ENCODE measurements at regions not wholly inside any gene's neighbourhood (a gene's known extent, or its start where the extent isn't known, plus 50 kb on each side); places are given as distances from the start of the nearest gene placed in this dataset.
"Not testable (repeated sequence)": the region's sequence is repeated elsewhere in the genome, so short reads cannot be mapped to it uniquely, and the experiment has no call there.

- Histone ChIP-seq H3K4me3 (ENCODE audit: insufficient read depth, low read depth, low read length) (no peak overlapping the region), H3K27me3 (ENCODE audit: control insufficient read depth, insufficient read depth, low read length) (no peaks in the 10 kb centered on the region), H3K36me3 (replicated peaks; ENCODE audit: control insufficient read depth, insufficient read depth, low read length) (no peaks in the 10 kb centered on the region)
- DNase-seq, result no peak
Measured at GRCh38 chr18:22284581-22285360, 115.4 kb downstream of the GATA6 start.

DNA sequence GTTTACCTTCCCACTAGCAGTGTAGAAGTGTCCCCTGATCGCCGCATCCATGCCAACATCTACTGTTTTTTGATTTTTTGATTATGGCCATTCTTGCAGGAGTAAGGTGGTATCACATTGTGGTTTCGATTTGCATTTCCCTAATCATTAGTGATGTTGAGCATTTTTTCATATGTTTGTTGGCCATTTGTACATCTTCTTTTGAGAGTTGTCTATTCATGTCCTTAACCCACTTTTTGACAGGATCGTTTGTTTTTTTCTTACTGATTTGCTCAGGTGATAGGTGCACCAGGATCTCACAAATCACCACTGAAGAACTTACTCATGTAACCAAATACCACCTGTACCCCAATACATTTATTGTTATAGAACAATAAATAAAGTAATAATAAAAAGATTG lies 114.5 kb downstream of the GATA6 start:
- not testable (repeated sequence) for H3K27me3 ChIP-seq (ENCODE audit: control insufficient read depth, insufficient read depth, low read length); DNase-seq; H3K4me3 ChIP-seq (ENCODE audit: insufficient read depth, low read depth, low read length); H3K36me3 ChIP-seq (replicated peaks; ENCODE audit: control insufficient read depth, insufficient read depth, low read length)

GRCh38 chr18:22283397-22283796 lies 114.0 kb downstream of the GATA6 start:
- Histone ChIP-seq H3K27me3 (ENCODE audit: control insufficient read depth, insufficient read depth, low read length) (no peaks in the 10 kb centered on the region), H3K36me3 (replicated peaks; ENCODE audit: control insufficient read depth, insufficient read depth, low read length) (no peaks in the 10 kb centered on the region), H3K4me3 (ENCODE audit: insufficient read depth, low read depth, low read length) (no peak overlapping the region)
- DNase-seq, result no peak

- no peak overlapping the region for H3K4me3 ChIP-seq (ENCODE audit: insufficient read depth, low read depth, low read length)
Measured at GRCh38 chr18:22283116-22283395, 113.7 kb downstream of the GATA6 start.

DNA sequence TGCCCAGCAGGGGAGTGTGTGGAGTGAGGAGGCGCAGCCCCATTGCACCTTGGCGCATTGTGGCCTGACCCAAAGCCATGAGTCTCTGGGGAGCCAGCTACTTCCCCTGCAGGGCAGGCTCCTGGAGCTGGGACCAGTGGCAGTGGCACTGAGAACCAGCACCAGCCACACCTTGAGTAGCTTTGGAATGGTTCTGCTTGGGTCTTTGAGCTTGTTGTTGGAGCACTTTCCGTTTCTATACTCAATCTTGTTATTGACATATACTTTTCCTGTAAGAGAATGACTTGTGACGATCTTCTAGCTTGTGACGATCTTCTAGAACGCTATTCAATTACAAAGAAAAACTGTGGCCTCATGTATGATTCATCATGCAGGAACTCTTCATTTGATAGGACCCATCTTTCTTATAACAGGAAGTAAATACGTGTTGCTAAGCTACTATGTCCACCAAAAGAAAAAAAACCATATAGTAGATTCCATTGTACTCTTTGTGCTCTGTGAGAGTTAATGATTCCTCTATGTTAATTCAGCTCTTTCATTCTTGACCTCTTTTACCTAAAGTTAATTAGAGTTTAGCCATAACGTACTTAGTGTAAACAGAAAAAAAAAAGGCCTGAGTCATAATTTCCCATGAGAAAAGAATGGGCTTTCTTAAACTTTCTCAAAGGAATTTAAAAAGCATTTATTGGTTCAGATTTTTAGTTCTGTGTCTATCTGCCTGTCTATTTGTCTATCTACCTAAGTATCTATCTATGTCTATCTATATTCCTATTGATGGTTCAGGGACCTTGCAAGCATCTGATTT lies 113.1 kb downstream of the GATA6 start:
- no peaks in the 10 kb centered on the region for H3K27me3 ChIP-seq (ENCODE audit: control insufficient read depth, insufficient read depth, low read length)
- no peaks in the 10 kb centered on the region for H3K36me3 ChIP-seq (replicated peaks; ENCODE audit: control insufficient read depth, insufficient read depth, low read length)
- DNase-seq, result no peak
- H3K4me3 ChIP-seq (ENCODE audit: insufficient read depth, low read depth, low read length), result no peak overlapping the region

More at GRCh38 chr18:22283116-22283395, 113.7 kb downstream of the GATA6 start:
- no peak for DNase-seq
- no peaks in the 10 kb centered on the region for H3K36me3 ChIP-seq (replicated peaks; ENCODE audit: control insufficient read depth, insufficient read depth, low read length)
- H3K27me3 ChIP-seq (ENCODE audit: control insufficient read depth, insufficient read depth, low read length), result no peaks in the 10 kb centered on the region

DNA sequence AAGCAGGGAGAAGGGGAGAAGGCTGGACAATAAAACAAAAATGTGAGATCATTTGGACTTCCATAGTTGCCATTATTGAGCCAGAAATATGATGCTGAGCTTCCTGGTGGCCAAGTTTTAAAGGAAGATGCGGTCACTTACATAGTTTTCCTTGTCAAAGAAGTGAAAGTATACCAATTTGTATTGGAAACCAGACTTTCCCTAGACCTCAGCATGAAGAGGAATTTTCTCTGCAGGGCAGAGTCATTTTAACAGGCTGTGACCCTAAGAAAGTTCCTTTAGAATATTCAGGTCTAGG lies 111.0 kb downstream of the GATA6 start:
- Histone ChIP-seq H3K36me3 (replicated peaks; ENCODE audit: control insufficient read depth, insufficient read depth, low read length) (no peaks in the 10 kb centered on the region), H3K4me3 (ENCODE audit: insufficient read depth, low read depth, low read length) (no peak overlapping the region), H3K27me3 (ENCODE audit: control insufficient read depth, insufficient read depth, low read length) (no peaks in the 10 kb centered on the region)
- no peak for DNase-seq

GRCh38 chr18:22279741-22280452 lies 110.5 kb downstream of the GATA6 start:
- H3K4me3 ChIP-seq (ENCODE audit: insufficient read depth, low read depth, low read length), result no peak overlapping the region
- DNase-seq, result no peak

DNA sequence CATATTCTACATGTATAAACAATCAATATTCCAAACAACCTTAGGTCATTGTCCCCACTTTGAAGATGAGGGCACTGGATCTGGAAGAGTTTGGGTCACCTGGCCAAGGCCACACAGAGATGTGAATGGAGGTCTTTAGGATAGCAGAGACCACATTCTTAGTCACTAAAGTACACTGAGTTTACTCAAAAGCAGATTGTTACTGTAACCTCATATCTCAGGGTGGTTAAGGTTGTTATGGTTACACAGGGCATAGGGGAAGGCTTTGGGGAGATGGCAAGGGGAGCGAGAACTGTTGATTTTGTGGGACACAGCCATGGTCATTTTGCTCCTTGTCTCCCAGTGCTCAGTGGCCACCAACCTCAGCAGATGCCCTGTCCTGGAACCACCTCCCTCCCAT lies 109.4 kb downstream of the GATA6 start:
- Histone ChIP-seq H3K27me3 (ENCODE audit: control insufficient read depth, insufficient read depth, low read length) (no peaks in the 10 kb centered on the region), H3K36me3 (replicated peaks; ENCODE audit: control insufficient read depth, insufficient read depth, low read length) (no peaks in the 10 kb centered on the region), H3K4me3 (ENCODE audit: insufficient read depth, low read depth, low read length) (no peak overlapping the region)
- DNase-seq, result no peak

More at GRCh38 chr18:22279741-22280452, 110.5 kb downstream of the GATA6 start:
- no peaks in the 10 kb centered on the region for H3K36me3 ChIP-seq (replicated peaks; ENCODE audit: control insufficient read depth, insufficient read depth, low read length)
- no peaks in the 10 kb centered on the region for H3K27me3 ChIP-seq (ENCODE audit: control insufficient read depth, insufficient read depth, low read length)

GRCh38 chr18:22277758-22278157 lies 108.4 kb downstream of the GATA6 start:
- no peak for DNase-seq
- Histone ChIP-seq H3K4me3 (ENCODE audit: insufficient read depth, low read depth, low read length) (no peak overlapping the region), H3K27me3 (ENCODE audit: control insufficient read depth, insufficient read depth, low read length) (no peaks in the 10 kb centered on the region), H3K36me3 (replicated peaks; ENCODE audit: control insufficient read depth, insufficient read depth, low read length) (no peaks in the 10 kb centered on the region)

GRCh38 chr18:22276334-22276713 lies 106.9 kb downstream of the GATA6 start:
- Histone ChIP-seq H3K36me3 (replicated peaks; ENCODE audit: control insufficient read depth, insufficient read depth, low read length) (no peaks in the 10 kb centered on the region), H3K27me3 (ENCODE audit: control insufficient read depth, insufficient read depth, low read length) (no peaks in the 10 kb centered on the region), H3K4me3 (ENCODE audit: insufficient read depth, low read depth, low read length) (no peak overlapping the region)
- no peak for DNase-seq

GRCh38 chr18:22275706-22276333 lies 106.4 kb downstream of the GATA6 start:
- Histone ChIP-seq H3K4me3 (ENCODE audit: insufficient read depth, low read depth, low read length) (no peak overlapping the region), H3K36me3 (replicated peaks; ENCODE audit: control insufficient read depth, insufficient read depth, low read length) (no peaks in the 10 kb centered on the region), H3K27me3 (ENCODE audit: control insufficient read depth, insufficient read depth, low read length) (no peaks in the 10 kb centered on the region)
- no peak for DNase-seq

DNA sequence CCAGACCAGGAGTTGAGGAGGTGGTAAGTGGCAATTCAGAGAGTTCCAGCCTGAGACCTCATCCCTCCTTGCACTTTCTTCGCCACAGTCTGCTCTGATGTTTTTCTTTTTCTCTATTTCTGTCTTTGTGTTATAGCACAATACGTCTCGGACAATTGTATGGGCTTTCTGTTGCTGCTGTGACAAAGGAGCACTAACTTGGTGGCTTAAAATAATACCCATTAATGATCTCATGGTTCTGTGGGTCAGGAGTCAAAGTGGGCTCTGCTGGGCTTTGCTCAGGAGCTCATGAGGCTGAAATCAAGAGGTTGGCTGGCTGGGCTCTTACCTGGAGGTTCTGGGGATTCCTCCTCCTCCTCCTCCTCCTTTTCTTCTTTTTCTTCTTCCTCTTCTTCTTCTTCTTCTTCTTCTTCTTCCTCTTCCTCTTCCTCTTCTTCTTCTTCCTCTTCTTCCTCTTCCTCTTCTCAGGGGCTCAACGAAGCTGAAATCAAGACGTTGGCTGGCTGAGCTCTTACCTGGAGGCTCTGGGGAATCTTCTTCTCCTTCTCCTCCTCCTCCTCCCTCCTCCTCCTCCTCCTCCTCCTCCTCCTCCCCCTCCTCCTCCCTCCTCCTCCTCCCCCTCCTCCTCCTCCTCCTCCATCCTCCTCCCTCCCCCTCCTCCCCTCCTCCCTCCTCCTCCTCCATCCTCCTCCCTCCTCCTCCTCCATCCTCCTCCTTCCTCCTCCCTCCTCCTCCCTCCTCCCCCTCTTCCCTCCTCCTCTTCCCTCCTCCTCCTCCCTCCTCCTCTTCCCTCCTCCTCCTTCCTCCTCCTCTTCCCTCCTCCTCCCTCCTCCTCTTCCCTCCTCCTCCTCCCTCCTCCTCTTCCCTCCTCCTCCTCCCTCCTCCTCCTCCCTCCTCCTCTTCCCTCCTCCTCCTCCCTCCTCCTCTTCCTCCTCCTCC lies 104.0 kb downstream of the GATA6 start:
- no peak for DNase-seq
- no peaks in the 10 kb centered on the region for H3K36me3 ChIP-seq (replicated peaks; ENCODE audit: control insufficient read depth, insufficient read depth, low read length)
- no peaks in the 10 kb centered on the region for H3K27me3 ChIP-seq (ENCODE audit: control insufficient read depth, insufficient read depth, low read length)
- no peak overlapping the region for H3K4me3 ChIP-seq (ENCODE audit: insufficient read depth, low read depth, low read length)

GRCh38 chr18:22272242-22272641 lies 102.9 kb downstream of the GATA6 start:
- H3K4me3 ChIP-seq (ENCODE audit: insufficient read depth, low read depth, low read length), result no peak overlapping the region
- H3K36me3 ChIP-seq (replicated peaks; ENCODE audit: control insufficient read depth, insufficient read depth, low read length), result no peaks in the 10 kb centered on the region
- no peaks in the 10 kb centered on the region for H3K27me3 ChIP-seq (ENCODE audit: control insufficient read depth, insufficient read depth, low read length)
- no peak for DNase-seq

DNA sequence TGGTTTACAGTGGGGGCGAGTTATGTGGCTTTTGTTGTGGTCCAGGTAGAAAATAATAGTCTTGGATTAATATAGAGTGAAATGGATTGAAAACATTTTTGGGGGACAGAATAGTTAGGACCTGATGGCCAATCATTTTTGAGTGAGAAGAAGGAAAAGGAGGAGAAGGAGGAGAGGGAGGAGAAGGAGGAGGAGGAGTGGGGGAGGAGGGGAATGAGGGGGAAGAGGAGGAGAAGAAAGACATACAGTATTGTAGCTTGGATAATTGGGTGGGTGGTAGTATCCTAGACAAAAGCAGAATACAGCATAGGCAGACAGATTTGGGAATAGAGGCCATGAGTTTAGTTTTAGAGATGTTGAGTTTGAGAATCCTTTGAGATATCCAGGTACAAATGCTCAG lies 101.6 kb downstream of the GATA6 start:
- DNase-seq, result no peak
- H3K27me3 ChIP-seq (ENCODE audit: control insufficient read depth, insufficient read depth, low read length), result no peaks in the 10 kb centered on the region
- H3K36me3 ChIP-seq (replicated peaks; ENCODE audit: control insufficient read depth, insufficient read depth, low read length), result no peaks in the 10 kb centered on the region
- H3K4me3 ChIP-seq (ENCODE audit: insufficient read depth, low read depth, low read length), result no peak overlapping the region

Data from H7 (cell line).